HEK293 (cell line): ENCODE measurements at regions not wholly inside any gene's neighbourhood (a gene's known extent, or its start where the extent isn't known, plus 50 kb on each side); places are given as distances from the start of the nearest gene placed in this dataset.

Experiments used
- CTCF ChIA-PET: fragments of 350-600 bp; formaldehyde crosslinking; extraction: SDS; loops from one replicate; lab custom pipeline; 2021; ENCODE audit warnings: antibody characterized with exemption; lab: Yijun Ruan, JAX
- POLR2A ChIA-PET: fragments of 300-600 bp; formaldehyde crosslinking; extraction: SDS; loops from one replicate; lab custom pipeline; 2020; ENCODE audit warnings: antibody characterized with exemption, inconsistent platforms; lab: Yijun Ruan, JAX
- H3K27ac ChIP-seq: fragments of 200-500 bp; sonication (Bioruptor generic); 2 replicates; pipeline ENCODE4 v1.5.1; 2014; ENCODE audit warnings: low read depth, low read length, control low read depth, inconsistent platforms; ENCODE audit errors: extremely low read depth
- H3K36me3 ChIP-seq, 2 experiments: fragments of 200-500 bp in 1 of 2; sonication (Bioruptor generic) in 1 of 2; 1 replicate in 1 of 2; 2 replicates in 1 of 2; pipeline ENCODE4 v1.5.1; 2014 to 2017; ENCODE audit warnings: inconsistent platforms in 2 of 2, low read length in 2 of 2; ENCODE audit not compliant: control insufficient read depth in 2 of 2, insufficient read depth in 1 of 2
- H3K4me1 ChIP-seq: fragments of 200-500 bp; sonication (Bioruptor generic); 2 replicates; pipeline ENCODE4 v1.5.1; 2014; ENCODE audit warnings: mild to moderate bottlenecking, low read length, inconsistent platforms; ENCODE audit not compliant: control insufficient read depth, insufficient read depth
- H3K4me3 ChIP-seq: 2 replicates; pipeline ENCODE4 v1.5.1; 2011; ENCODE audit warnings: low read depth, mild to moderate bottlenecking, control low read depth, low read length, moderate library complexity
- H3K9me3 ChIP-seq: fragments of 200-500 bp; sonication (Bioruptor generic); 2 replicates; pipeline ENCODE4 v1.5.1; 2014; ENCODE audit warnings: low read depth, low read length, inconsistent platforms; ENCODE audit not compliant: control insufficient read depth, insufficient read depth
- BCL11B ChIP-seq: fragments of 450-650 bp; formaldehyde crosslinking; IDR thresholded peaks from 2 replicates; pipeline ENCODE4 v1.5.1; 2016; ENCODE audit warnings: low read depth, missing biosample characterization, missing genetic modification characterization
- FEZF1 ChIP-seq: fragments of 450-650 bp; formaldehyde crosslinking; IDR thresholded peaks from 2 replicates; pipeline ENCODE4 v1.5.1; 2016; ENCODE audit warnings: missing biosample characterization, missing genetic modification characterization
- KLF16 ChIP-seq: fragments of 450-650 bp; formaldehyde crosslinking; IDR thresholded peaks from 2 replicates; pipeline ENCODE4 v1.5.1; 2017; ENCODE audit warnings: missing biosample characterization, missing genetic modification characterization
- KLF17 ChIP-seq: fragments of 450-650 bp; formaldehyde crosslinking; IDR thresholded peaks from 2 replicates; pipeline ENCODE4 v1.5.1; 2016; ENCODE audit warnings: missing biosample characterization, missing genetic modification characterization
- MYNN ChIP-seq: fragments of 450-650 bp; formaldehyde crosslinking; IDR thresholded peaks from 2 replicates; pipeline ENCODE4 v1.5.1; 2016; ENCODE audit warnings: missing biosample characterization, missing genetic modification characterization, borderline replicate concordance
- TCF7L2 ChIP-seq: IDR thresholded peaks from 2 replicates; pipeline ENCODE4 v1.6.1; 2011; ENCODE audit warnings: low read depth, mild to moderate bottlenecking, inconsistent platforms, low read length, moderate library complexity, borderline replicate concordance
- YY1 ChIP-seq: fragments of 450-650 bp; formaldehyde crosslinking; IDR thresholded peaks from 2 replicates; pipeline ENCODE4 v1.5.1; 2018; ENCODE audit warnings: missing biosample characterization, missing genetic modification characterization
- ZBTB26 ChIP-seq: fragments of 450-650 bp; formaldehyde crosslinking; optimal IDR thresholded peaks from 2 replicates; pipeline ENCODE3; 2016; ENCODE audit warnings: missing biosample characterization, mild to moderate bottlenecking, missing genetic modification characterization
- ZFP3 ChIP-seq: fragments of 450-650 bp; formaldehyde crosslinking; IDR thresholded peaks from 2 replicates; pipeline ENCODE4 v1.5.1; 2016; ENCODE audit warnings: low read depth, missing biosample characterization, missing genetic modification characterization
- ZFP37 ChIP-seq: fragments of 450-650 bp; formaldehyde crosslinking; IDR thresholded peaks from 2 replicates; pipeline ENCODE4 v1.5.1; 2016; ENCODE audit warnings: missing biosample characterization, missing genetic modification characterization
- ZNF10 ChIP-seq: fragments of 450-650 bp; formaldehyde crosslinking; IDR thresholded peaks from 2 replicates; pipeline ENCODE4 v1.5.1; 2017; ENCODE audit warnings: missing biosample characterization, missing genetic modification characterization
- ZNF184 ChIP-seq: fragments of 450-650 bp; IDR thresholded peaks from 2 replicates; pipeline ENCODE4 v1.5.1; 2018; ENCODE audit warnings: missing biosample characterization, mild to moderate bottlenecking, missing genetic modification characterization
- ZNF19 ChIP-seq: fragments of 450-650 bp; formaldehyde crosslinking; IDR thresholded peaks from 2 replicates; pipeline ENCODE4; 2016; ENCODE audit warnings: missing biosample characterization, missing genetic modification characterization, low read depth
- ZNF202 ChIP-seq: fragments of 450-650 bp; formaldehyde crosslinking; IDR thresholded peaks from 2 replicates; pipeline ENCODE4 v1.5.1; 2016; ENCODE audit warnings: missing biosample characterization, missing genetic modification characterization, borderline replicate concordance
- ZNF221 ChIP-seq: fragments of 450-650 bp; formaldehyde crosslinking; IDR thresholded peaks from 2 replicates; pipeline ENCODE4 v1.5.1; 2017; ENCODE audit warnings: missing biosample characterization, missing genetic modification characterization, borderline replicate concordance
- ZNF248 ChIP-seq: fragments of 450-650 bp; formaldehyde crosslinking; IDR thresholded peaks from 2 replicates; pipeline ENCODE4 v1.5.1; 2017; ENCODE audit warnings: missing biosample characterization, missing genetic modification characterization
- ZNF341 ChIP-seq: fragments of 450-650 bp; formaldehyde crosslinking; IDR thresholded peaks from 2 replicates; pipeline ENCODE4; 2016; ENCODE audit warnings: low read depth, missing biosample characterization, missing genetic modification characterization
- ZNF354C ChIP-seq: fragments of 450-650 bp; formaldehyde crosslinking; IDR thresholded peaks from 2 replicates; pipeline ENCODE4 v1.5.1; 2016; ENCODE audit warnings: missing biosample characterization, missing genetic modification characterization, low read depth, borderline replicate concordance
- ZNF37A ChIP-seq: fragments of 450-650 bp; IDR thresholded peaks from 2 replicates; pipeline ENCODE4 v1.5.1; 2018; ENCODE audit warnings: missing biosample characterization, missing genetic modification characterization
- ZNF394 ChIP-seq: fragments of 450-650 bp; formaldehyde crosslinking; IDR thresholded peaks from 2 replicates; pipeline ENCODE4 v1.5.1; 2016; ENCODE audit warnings: missing biosample characterization, missing genetic modification characterization, mild to moderate bottlenecking, moderate library complexity, borderline replicate concordance
- ZNF433 ChIP-seq: fragments of 450-650 bp; formaldehyde crosslinking; IDR thresholded peaks from 2 replicates; pipeline ENCODE4 v1.5.1; 2016; ENCODE audit warnings: missing biosample characterization, missing genetic modification characterization, low read depth
- ZNF521 ChIP-seq: fragments of 450-650 bp; formaldehyde crosslinking; IDR thresholded peaks from 2 replicates; pipeline ENCODE4 v1.5.1; 2017; ENCODE audit warnings: missing biosample characterization, mild to moderate bottlenecking, missing genetic modification characterization
- ZNF548 ChIP-seq: fragments of 450-650 bp; formaldehyde crosslinking; IDR thresholded peaks from 2 replicates; pipeline ENCODE4 v1.5.1; 2016; ENCODE audit warnings: missing biosample characterization, missing genetic modification characterization
- ZNF830 ChIP-seq: fragments of 450-650 bp; IDR thresholded peaks from 2 replicates; pipeline ENCODE4 v1.5.0; 2018; ENCODE audit warnings: missing biosample characterization, missing genetic modification characterization, low read depth, mild to moderate bottlenecking, moderate library complexity
- TF ChIP-seq, protein P1 (sequence below): fragments of 450-650 bp; formaldehyde crosslinking; IDR thresholded peaks from 2 replicates; pipeline ENCODE4 v1.5.1; 2016; ENCODE audit warnings: missing biosample characterization, missing genetic modification characterization

GRCh38 chr7:16942929-16943509 lies 61.2 kb upstream of the AGR3 start:
- Histone ChIP-seq H3K4me1 (no peaks in the 10 kb centered on the region), H3K36me3 (no peaks in the 10 kb centered on the region), H3K4me3 (no peak overlapping the region), H3K27ac (no peak overlapping the region), H3K9me3 (no peaks in the 10 kb centered on the region)
- ChIA-PET POLR2A (no interaction called here), CTCF (no interaction called here)
- TF ChIP-seq ZNF184, result no peak
- no peak for TF ChIP-seq ZNF830 (tag by site-specific recombination)
- TF ChIP-seq ZBTB26 (tag by site-specific recombination), result no peak
- TF ChIP-seq ZNF221, result no peak
- no peak for TF ChIP-seq ZFP3 (tag by site-specific recombination)
- TF ChIP-seq, protein P1, sequence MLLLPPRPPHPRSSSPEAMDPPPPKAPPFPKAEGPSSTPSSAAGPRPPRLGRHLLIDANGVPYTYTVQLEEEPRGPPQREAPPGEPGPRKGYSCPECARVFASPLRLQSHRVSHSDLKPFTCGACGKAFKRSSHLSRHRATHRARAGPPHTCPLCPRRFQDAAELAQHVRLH (tag by site-specific recombination), result no peak
- no peak for TF ChIP-seq ZNF394 (tag by site-specific recombination)
- no peak for TF ChIP-seq FEZF1
- TF ChIP-seq, all 188 proteins: peak for 0

GRCh38 chr7:16944936-16945335 lies 63.2 kb upstream of the AGR3 start:
- Histone ChIP-seq H3K36me3 (no peaks in the 10 kb centered on the region), H3K27ac (no peak overlapping the region), H3K4me1 (no peaks in the 10 kb centered on the region), H3K9me3 (no peaks in the 10 kb centered on the region), H3K4me3 (no peak overlapping the region)
- CTCF ChIA-PET, result interaction anchor here (1.1 kb wide), 1 partner anchor 27 kb away, joined by 3 read pairs; no protein-coding TSS in a partner anchor
- TF ChIP-seq ZFP37 (tag by site-specific recombination) (no peak), KLF16 (no peak), KLF17 (tag by site-specific recombination) (no peak), ZNF202 (tag by site-specific recombination) (no peak), ZNF10 (tag by site-specific recombination) (no peak)
- POLR2A ChIA-PET, result no interaction called here

- ChIA-PET CTCF (interaction anchor here (0.7 to 1.1 kb wide), 2 partner anchors 27 to 89 kb away, joined by 3 read pairs; no protein-coding TSS in a partner anchor), POLR2A (no interaction called here)
- no peaks in the 10 kb centered on the region for H3K36me3 ChIP-seq
- no peaks in the 10 kb centered on the region for H3K4me1 ChIP-seq
- no peak overlapping the region for H3K27ac ChIP-seq
- H3K4me3 ChIP-seq, result no peak overlapping the region
- no peaks in the 10 kb centered on the region for H3K9me3 ChIP-seq
- no peak for TF ChIP-seq ZNF19 (tag by site-specific recombination)
- TF ChIP-seq ZNF830 (tag by site-specific recombination), result no peak
- TF ChIP-seq ZNF37A, result no peak
- no peak for TF ChIP-seq ZNF341 (tag by site-specific recombination)
- TF ChIP-seq TCF7L2, result no peak
- TF ChIP-seq YY1, result no peak
- TF ChIP-seq MYNN (tag by site-specific recombination), result no peak
- no peak for TF ChIP-seq BCL11B (tag by site-specific recombination)
- no peak for TF ChIP-seq ZNF248 (tag by site-specific recombination)
- no peak for TF ChIP-seq ZNF521 (tag by site-specific recombination)
- no peak for TF ChIP-seq ZNF548 (tag by site-specific recombination)
- TF ChIP-seq ZNF433 (tag by site-specific recombination), result no peak
- no peak for TF ChIP-seq ZNF354C (tag by site-specific recombination)
- TF ChIP-seq, all 188 proteins: peak for 0
These were observed 63.6 kb upstream of the AGR3 start for GRCh38 chr7:16945372-16945771.
